NCI-H2196 (cell line): ENCODE measurements at regions not wholly inside any gene's neighbourhood (a gene's known extent, or its start where the extent isn't known, plus 50 kb on each side); places are given as distances from the start of the nearest gene placed in this dataset.

Source experiments
- DNase-seq: peaks from one replicate; lab custom pipeline; 2025; ENCODE audit not compliant: unreplicated experiment; lab: John Stamatoyannopoulos, UW

GRCh38 chr1:184267747-184268146 lies 119.1 kb upstream of the C1orf21 start:
- no peak for DNase-seq

DNA sequence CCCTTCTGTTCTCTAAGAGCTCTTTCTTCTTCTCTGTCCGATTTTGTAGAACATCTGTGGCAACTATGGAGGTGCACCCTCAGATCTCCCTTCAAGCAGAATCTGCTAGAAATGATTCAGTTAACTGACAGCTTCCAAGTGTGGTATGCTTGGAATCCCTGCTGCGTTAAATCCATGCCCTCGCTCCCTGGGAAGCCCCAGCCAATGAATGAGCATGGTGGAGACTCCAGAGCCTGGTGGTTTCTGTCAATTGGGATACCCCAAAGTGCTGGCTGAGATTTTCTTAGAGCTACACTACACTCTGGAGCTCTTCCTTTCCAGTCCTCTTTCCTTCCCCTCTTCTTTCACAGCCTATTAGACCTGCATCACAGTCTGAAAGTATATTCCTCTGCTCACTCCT lies 116.3 kb upstream of the C1orf21 start:
- DNase-seq, result no peak

- DNase-seq, result no peak
These were observed 114.5 kb upstream of the C1orf21 start for GRCh38 chr1:184272175-184272866.

DNA sequence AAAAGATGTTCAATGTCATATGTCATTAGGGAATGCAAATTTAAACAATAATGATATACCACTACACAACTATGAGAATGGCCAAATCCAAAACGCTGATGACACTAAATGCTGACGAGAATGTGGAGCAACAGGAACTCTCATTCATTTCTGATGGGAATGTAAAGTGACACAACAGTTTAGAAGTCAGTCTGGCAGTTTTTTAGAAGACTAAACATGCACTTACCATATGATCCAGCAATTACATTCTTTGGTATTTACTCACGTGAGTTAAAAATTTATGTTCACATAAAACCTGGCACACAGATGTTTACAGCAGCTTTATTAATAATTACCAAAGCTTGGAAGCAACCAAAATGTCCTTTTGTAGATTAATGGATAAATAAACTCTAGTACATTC lies 110.4 kb upstream of the C1orf21 start:
- DNase-seq, result no peak

DNA sequence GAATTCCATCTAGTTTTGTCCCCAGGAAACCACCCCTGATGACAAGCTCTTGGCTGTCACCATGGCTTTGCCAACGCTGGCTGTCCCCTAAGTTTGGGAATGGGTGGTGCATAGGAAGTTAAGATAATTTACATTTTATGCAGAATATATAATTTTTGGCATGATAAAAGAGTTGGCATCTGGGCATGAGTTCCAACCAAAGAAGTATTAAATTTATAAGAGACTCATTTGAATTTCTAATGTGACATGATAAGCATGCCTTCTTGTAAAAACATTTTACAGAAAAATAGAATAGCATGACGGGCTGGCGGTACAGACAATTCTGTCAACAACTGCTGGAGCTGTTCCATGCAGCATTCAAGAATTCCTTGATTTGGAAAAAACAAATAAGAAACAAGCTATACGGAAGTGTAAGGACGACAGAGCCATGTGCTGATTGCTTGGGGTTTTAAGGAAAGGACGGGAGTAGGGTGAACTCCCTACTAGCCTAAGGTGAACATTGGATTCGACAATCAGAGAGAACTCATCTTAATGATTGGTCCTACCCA lies 106.8 kb upstream of the C1orf21 start:
- DNase-seq, result no peak

DNA sequence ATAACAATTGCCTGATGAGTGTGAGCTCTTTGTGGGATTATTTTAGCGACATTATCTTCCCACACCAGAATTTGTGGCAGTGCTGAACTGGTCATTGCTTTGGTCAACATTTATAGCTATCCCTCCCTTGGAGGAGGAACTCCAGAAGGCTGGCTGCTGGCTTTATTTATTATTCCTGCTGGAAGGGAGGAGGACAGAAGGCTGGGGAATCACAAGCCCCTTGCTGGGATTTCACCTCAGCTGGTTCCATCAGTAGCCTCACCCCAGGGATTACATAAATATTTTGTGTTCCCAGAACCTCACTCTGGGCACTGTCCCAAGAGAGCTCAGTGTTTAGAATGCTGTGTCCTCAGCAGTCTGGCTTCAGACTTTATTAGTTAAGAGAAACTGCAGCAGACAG lies 102.8 kb upstream of the C1orf21 start:
- DNase-seq, result no peak

- no peak for DNase-seq
These were observed 101.9 kb upstream of the C1orf21 start for GRCh38 chr1:184284900-184285299.

- DNase-seq, result no peak
These were observed 101.3 kb upstream of the C1orf21 start for GRCh38 chr1:184285401-184286087.

DNA sequence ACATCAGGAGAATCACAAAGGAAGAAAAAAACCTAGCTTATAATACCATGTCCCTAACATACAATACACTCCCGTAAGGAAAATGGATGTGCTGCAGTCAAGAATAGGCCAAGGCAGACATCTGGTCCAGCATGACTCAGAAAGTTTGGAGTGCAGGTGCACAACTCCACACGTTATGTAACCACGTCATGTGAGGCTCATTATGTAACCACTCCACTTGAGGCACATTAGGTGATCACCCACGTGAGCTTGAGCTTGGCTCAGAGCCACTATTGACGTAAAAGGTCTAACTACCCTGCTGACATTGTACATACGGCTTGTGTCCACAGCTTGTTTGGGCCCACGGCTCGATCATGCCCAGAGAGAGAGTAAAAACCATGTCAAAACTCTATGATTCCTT lies 99.8 kb upstream of the C1orf21 start:
- DNase-seq, result no peak

- no peak for DNase-seq
These were observed 96.8 kb upstream of the C1orf21 start for GRCh38 chr1:184289825-184290550.

- DNase-seq, result no peak
These were observed 95.1 kb upstream of the C1orf21 start for GRCh38 chr1:184291701-184292100.

- no peak for DNase-seq
These were observed 94.7 kb upstream of the C1orf21 start for GRCh38 chr1:184292101-184292500.

DNA sequence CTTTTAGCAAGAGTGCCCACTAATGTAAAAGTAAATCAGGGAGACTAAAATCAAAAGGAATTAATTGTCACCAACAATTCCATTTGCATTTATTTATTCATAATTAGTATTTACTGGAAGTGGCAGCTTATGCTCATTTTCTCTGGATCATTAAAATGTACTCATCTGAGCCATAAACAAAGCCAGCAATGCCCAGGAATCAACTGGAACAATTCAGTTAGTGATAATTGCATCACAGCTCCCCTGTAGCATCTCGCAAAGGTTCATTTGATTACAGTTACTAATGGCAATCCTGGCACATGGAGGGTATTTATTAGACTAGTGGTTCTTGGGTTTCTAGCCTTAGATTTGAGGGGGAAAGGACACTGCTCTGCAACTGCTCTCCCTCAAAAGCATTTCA lies 92.7 kb upstream of the C1orf21 start:
- no peak for DNase-seq

- no peak for DNase-seq
These were observed 90.2 kb upstream of the C1orf21 start for GRCh38 chr1:184296466-184297243.

DNA sequence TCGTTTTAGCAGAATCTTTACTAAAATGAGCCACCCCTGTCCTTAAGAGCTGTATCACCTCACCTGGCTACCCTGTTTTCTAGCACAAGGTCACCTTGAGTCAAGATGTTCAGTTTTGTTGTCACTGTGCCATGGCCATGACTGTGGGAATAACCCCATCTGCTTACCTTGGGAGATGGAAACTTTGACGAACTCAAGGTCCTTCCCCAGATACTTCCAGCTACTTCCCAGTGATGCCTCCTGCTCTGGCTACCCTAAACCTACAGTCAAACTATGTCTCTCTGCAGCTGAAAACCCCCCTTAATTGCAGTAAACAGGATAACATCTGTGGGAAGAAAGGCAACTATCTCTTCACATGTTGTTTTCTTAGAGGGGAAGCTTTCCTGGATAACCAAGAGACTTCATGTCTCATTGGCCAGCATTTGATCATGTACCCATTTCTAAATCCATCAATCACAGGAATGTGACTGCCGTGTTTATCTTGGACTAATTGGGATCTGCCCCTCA lies 89.5 kb upstream of the C1orf21 start:
- no peak for DNase-seq

DNA sequence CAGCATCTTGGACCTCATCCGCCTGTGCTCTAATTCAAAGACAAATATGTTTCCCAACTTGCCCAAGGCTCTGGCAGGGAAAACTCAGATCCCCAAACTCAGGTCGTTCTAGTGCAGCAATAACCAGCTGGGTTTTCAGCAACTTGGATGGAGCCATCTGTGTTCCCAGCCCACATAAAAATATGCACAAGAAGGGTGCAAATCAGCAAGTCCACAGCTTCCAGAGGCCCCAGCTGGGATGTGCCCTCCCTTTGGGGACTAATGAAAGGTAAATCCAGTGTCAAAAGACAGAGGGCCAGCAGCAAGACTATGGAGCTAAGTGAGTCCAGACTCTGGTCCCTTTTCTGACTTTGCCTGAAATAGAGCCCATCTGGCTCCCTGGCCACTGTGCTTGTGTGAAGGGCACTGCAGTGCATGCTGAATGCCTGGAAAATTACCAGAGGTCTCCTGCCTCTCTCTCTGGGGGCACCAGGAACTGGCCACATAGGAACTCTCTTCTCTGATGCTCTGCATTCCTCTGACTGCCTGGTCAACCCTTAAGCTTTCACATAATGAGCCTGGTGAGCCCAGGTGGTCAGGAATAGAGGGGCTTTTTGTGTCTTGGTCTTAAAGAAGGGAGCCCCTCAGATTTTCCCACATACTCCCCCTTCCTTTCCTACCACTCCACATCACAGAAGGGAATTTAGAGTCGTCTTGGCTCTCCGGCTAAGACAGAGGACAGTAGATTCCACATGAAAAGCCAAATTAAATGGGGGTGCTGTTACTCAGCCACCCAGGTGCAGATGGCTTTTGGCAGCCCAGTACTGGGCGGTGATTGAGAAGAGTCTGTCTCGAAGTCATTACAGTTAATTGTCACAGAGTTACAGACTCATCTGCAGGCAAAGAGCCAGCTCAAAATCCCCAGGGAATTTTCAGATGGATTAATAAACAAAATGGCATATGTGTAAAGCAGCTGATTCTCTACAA lies 88.1 kb upstream of the C1orf21 start:
- DNase-seq, result no peak

- no peak for DNase-seq
These were observed 87.4 kb upstream of the C1orf21 start for GRCh38 chr1:184299406-184299790.

DNA sequence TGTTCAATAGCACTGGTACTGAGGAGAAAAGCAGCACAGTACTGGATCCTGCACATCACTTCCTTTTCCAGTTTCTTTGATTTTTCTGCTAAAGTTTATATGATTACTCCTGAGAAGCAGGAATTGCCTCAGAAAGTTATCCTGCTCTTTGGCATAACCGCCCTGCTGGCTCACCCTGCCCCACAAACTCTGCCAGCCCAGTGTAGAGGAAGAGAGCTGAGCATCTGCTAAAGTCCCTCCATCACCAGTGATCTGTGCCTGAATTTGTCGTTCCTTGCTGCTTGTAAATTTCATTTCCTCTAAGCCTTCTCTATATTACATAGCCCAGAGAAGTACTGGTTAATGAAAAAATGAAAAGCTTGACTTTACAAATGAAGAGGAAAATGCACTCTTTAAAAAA lies 87.0 kb upstream of the C1orf21 start:
- no peak for DNase-seq

DNA sequence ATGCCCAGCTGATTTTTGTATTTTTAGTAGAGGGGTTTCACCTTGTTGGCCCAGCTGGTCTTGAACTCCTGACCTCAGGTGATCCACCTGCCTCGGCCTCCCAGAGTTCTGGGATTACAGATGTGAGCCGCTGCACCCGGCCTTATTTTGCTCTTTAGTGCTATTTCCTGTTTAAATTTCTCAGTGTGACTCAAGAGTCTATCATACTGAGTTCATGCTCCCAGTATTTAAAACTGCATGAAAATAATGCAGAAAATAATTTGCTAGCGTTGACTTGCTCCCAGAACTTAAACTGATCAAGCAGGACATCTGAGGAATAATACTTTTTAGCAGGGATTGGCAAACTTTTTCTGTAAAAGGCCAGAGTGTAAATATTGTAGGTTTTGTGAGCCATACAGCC lies 86.4 kb upstream of the C1orf21 start:
- no peak for DNase-seq

DNA sequence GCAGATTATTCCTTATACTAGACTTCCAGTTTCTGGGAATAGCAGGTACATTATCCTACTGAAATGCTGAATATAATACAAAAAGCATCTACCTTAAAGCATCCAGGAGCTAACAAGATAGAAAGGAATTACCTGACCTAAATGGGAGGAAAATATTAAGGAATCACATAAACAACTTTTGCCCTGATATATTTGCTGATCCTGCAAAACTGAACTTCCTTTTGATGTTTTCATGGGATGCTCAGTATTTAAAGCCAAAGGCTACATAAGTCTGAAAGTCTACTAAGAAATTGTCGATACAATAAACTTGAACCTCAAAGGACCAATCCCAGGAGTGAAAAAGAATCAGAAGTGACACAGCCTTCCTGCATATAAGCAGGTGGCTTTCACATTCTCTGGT lies 85.6 kb upstream of the C1orf21 start:
- DNase-seq, result no peak
